ENCODE measurements at regions not wholly inside any gene's neighbourhood (a gene's known extent, or its start where the extent isn't known, plus 50 kb on each side); places are given as distances from the start of the nearest gene placed in this dataset.

- Histone ChIP-seq H3K36me3 (ENCODE audit: control insufficient read depth, low read depth, low read length) (no peaks in the 10 kb centered on the region), H3K4me3 (ENCODE audit: low read length) (no peak overlapping the region), H3K27me3 (ENCODE audit: control insufficient read depth, insufficient read depth, low read length) (no peaks in the 10 kb centered on the region), H3K4me1 (ENCODE audit: control insufficient read depth, low read depth, low read length) (no peaks in the 10 kb centered on the region), H3K9ac (ENCODE audit: low read length) (no peak overlapping the region), H3K9me3 (ENCODE audit: control insufficient read depth, low read depth, low read length) (no peaks in the 10 kb centered on the region), H3K27ac (ENCODE audit: low read length) (no peak overlapping the region)
These were observed 174.6 kb downstream of the SUCLA2 start for GRCh38 chr13:47826471-47826870.

- H3K27me3 ChIP-seq (ENCODE audit: control insufficient read depth, insufficient read depth, low read length): peaks cover 5% of the 10 kb centered on the region
These were observed 179.0 kb downstream of the SUCLA2 start for GRCh38 chr13:47822036-47822435.

GRCh38 chr13:47816831-47817230 is 184.2 kb downstream of the SUCLA2 start:
- H3K9me3 ChIP-seq (ENCODE audit: control insufficient read depth, low read depth, low read length): no peaks in the 10 kb centered on the region
- H3K27me3 ChIP-seq (ENCODE audit: control insufficient read depth, insufficient read depth, low read length): peaks cover 5% of the 10 kb centered on the region
- H3K9ac ChIP-seq (ENCODE audit: low read length): no peak overlapping the region
- peaks cover 36% of the 10 kb centered on the region for H3K4me1 ChIP-seq (ENCODE audit: control insufficient read depth, low read depth, low read length)
- H3K27ac ChIP-seq (ENCODE audit: low read length): no peak overlapping the region
- peak overlapping the region; percentile 8 for H3K4me3 ChIP-seq (ENCODE audit: low read length)
- no peaks in the 10 kb centered on the region for H3K36me3 ChIP-seq (ENCODE audit: control insufficient read depth, low read depth, low read length)

More at GRCh38 chr13:47822036-47822435, 179.0 kb downstream of the SUCLA2 start:
- Histone ChIP-seq H3K27ac (ENCODE audit: low read length) (no peak overlapping the region), H3K4me3 (ENCODE audit: low read length) (no peak overlapping the region), H3K9ac (ENCODE audit: low read length) (no peak overlapping the region), H3K9me3 (ENCODE audit: control insufficient read depth, low read depth, low read length) (no peaks in the 10 kb centered on the region), H3K4me1 (ENCODE audit: control insufficient read depth, low read depth, low read length) (peaks cover 6% of the 10 kb centered on the region), H3K36me3 (ENCODE audit: control insufficient read depth, low read depth, low read length) (no peaks in the 10 kb centered on the region)

- H3K27me3 ChIP-seq (ENCODE audit: control insufficient read depth, insufficient read depth, low read length): peaks cover 5% of the 10 kb centered on the region
- peaks cover 47% of the 10 kb centered on the region for H3K4me1 ChIP-seq (ENCODE audit: control insufficient read depth, low read depth, low read length)
- H3K27ac ChIP-seq (ENCODE audit: low read length): no peak overlapping the region
- H3K36me3 ChIP-seq (ENCODE audit: control insufficient read depth, low read depth, low read length): no peaks in the 10 kb centered on the region
- no peaks in the 10 kb centered on the region for H3K9me3 ChIP-seq (ENCODE audit: control insufficient read depth, low read depth, low read length)
- H3K4me3 ChIP-seq (ENCODE audit: low read length): no peak overlapping the region
- H3K9ac ChIP-seq (ENCODE audit: low read length): no peak overlapping the region
These were observed 187.4 kb downstream of the SUCLA2 start for GRCh38 chr13:47813718-47814117.

GRCh38 chr13:47809411-47809810 is 191.7 kb downstream of the SUCLA2 start:
- Histone ChIP-seq H3K4me3 (ENCODE audit: low read length) (no peak overlapping the region), H3K9ac (ENCODE audit: low read length) (no peak overlapping the region), H3K9me3 (ENCODE audit: control insufficient read depth, low read depth, low read length) (no peaks in the 10 kb centered on the region), H3K4me1 (ENCODE audit: control insufficient read depth, low read depth, low read length) (peaks cover 24% of the 10 kb centered on the region), H3K36me3 (ENCODE audit: control insufficient read depth, low read depth, low read length) (no peaks in the 10 kb centered on the region), H3K27ac (ENCODE audit: low read length) (no peak overlapping the region), H3K27me3 (ENCODE audit: control insufficient read depth, insufficient read depth, low read length) (no peaks in the 10 kb centered on the region)

- H3K4me1 ChIP-seq (ENCODE audit: control insufficient read depth, low read depth, low read length): no peaks in the 10 kb centered on the region
- H3K9ac ChIP-seq (ENCODE audit: low read length): no peak overlapping the region
- H3K27ac ChIP-seq (ENCODE audit: low read length): no peak overlapping the region
- H3K9me3 ChIP-seq (ENCODE audit: control insufficient read depth, low read depth, low read length): no peaks in the 10 kb centered on the region
- no peaks in the 10 kb centered on the region for H3K36me3 ChIP-seq (ENCODE audit: control insufficient read depth, low read depth, low read length)
- H3K27me3 ChIP-seq (ENCODE audit: control insufficient read depth, insufficient read depth, low read length): no peaks in the 10 kb centered on the region
- H3K4me3 ChIP-seq (ENCODE audit: low read length): no peak overlapping the region
These were observed 197.9 kb downstream of the SUCLA2 start for GRCh38 chr13:47803131-47803530.

- no peak overlapping the region for H3K27ac ChIP-seq (ENCODE audit: low read length)
- no peaks in the 10 kb centered on the region for H3K9me3 ChIP-seq (ENCODE audit: control insufficient read depth, low read depth, low read length)
- no peak overlapping the region for H3K9ac ChIP-seq (ENCODE audit: low read length)
- no peaks in the 10 kb centered on the region for H3K27me3 ChIP-seq (ENCODE audit: control insufficient read depth, insufficient read depth, low read length)
- no peak overlapping the region for H3K4me3 ChIP-seq (ENCODE audit: low read length)
- no peaks in the 10 kb centered on the region for H3K36me3 ChIP-seq (ENCODE audit: control insufficient read depth, low read depth, low read length)
- H3K4me1 ChIP-seq (ENCODE audit: control insufficient read depth, low read depth, low read length): no peaks in the 10 kb centered on the region
These were observed 199.5 kb downstream of the SUCLA2 start for GRCh38 chr13:47801555-47801954.

- H3K9me3 ChIP-seq (ENCODE audit: control insufficient read depth, low read depth, low read length): no peaks in the 10 kb centered on the region
- H3K4me1 ChIP-seq (ENCODE audit: control insufficient read depth, low read depth, low read length): no peaks in the 10 kb centered on the region
- no peaks in the 10 kb centered on the region for H3K36me3 ChIP-seq (ENCODE audit: control insufficient read depth, low read depth, low read length)
These were observed 200.5 kb downstream of the SUCLA2 start for GRCh38 chr13:47800593-47800992.

GRCh38 chr13:47798906-47799305 is 202.2 kb downstream of the SUCLA2 start:
- H3K4me1 ChIP-seq (ENCODE audit: control insufficient read depth, low read depth, low read length): no peaks in the 10 kb centered on the region
- no peaks in the 10 kb centered on the region for H3K36me3 ChIP-seq (ENCODE audit: control insufficient read depth, low read depth, low read length)
- H3K27ac ChIP-seq (ENCODE audit: low read length): no peak overlapping the region
- no peaks in the 10 kb centered on the region for H3K27me3 ChIP-seq (ENCODE audit: control insufficient read depth, insufficient read depth, low read length)
- H3K4me3 ChIP-seq (ENCODE audit: low read length): no peak overlapping the region
- H3K9me3 ChIP-seq (ENCODE audit: control insufficient read depth, low read depth, low read length): no peaks in the 10 kb centered on the region
- no peak overlapping the region for H3K9ac ChIP-seq (ENCODE audit: low read length)

More at GRCh38 chr13:47800593-47800992, 200.5 kb downstream of the SUCLA2 start:
- H3K27me3 ChIP-seq (ENCODE audit: control insufficient read depth, insufficient read depth, low read length): no peaks in the 10 kb centered on the region
- H3K9ac ChIP-seq (ENCODE audit: low read length): no peak overlapping the region
- no peak overlapping the region for H3K4me3 ChIP-seq (ENCODE audit: low read length)
- no peak overlapping the region for H3K27ac ChIP-seq (ENCODE audit: low read length)

GRCh38 chr13:47798194-47798593 is 202.9 kb downstream of the SUCLA2 start:
- Histone ChIP-seq H3K9ac (ENCODE audit: low read length) (no peak overlapping the region), H3K4me3 (ENCODE audit: low read length) (no peak overlapping the region)

GRCh38 chr13:47796816-47797215 is 204.3 kb downstream of the SUCLA2 start:
- H3K27me3 ChIP-seq (ENCODE audit: control insufficient read depth, insufficient read depth, low read length): no peaks in the 10 kb centered on the region
- H3K4me3 ChIP-seq (ENCODE audit: low read length): no peak overlapping the region
- H3K9me3 ChIP-seq (ENCODE audit: control insufficient read depth, low read depth, low read length): no peaks in the 10 kb centered on the region
- no peaks in the 10 kb centered on the region for H3K4me1 ChIP-seq (ENCODE audit: control insufficient read depth, low read depth, low read length)
- no peak overlapping the region for H3K9ac ChIP-seq (ENCODE audit: low read length)
- H3K27ac ChIP-seq (ENCODE audit: low read length): no peak overlapping the region
- no peaks in the 10 kb centered on the region for H3K36me3 ChIP-seq (ENCODE audit: control insufficient read depth, low read depth, low read length)

More at GRCh38 chr13:47798194-47798593, 202.9 kb downstream of the SUCLA2 start:
- no peaks in the 10 kb centered on the region for H3K4me1 ChIP-seq (ENCODE audit: control insufficient read depth, low read depth, low read length)
- H3K36me3 ChIP-seq (ENCODE audit: control insufficient read depth, low read depth, low read length): no peaks in the 10 kb centered on the region
- H3K9me3 ChIP-seq (ENCODE audit: control insufficient read depth, low read depth, low read length): no peaks in the 10 kb centered on the region
- H3K27me3 ChIP-seq (ENCODE audit: control insufficient read depth, insufficient read depth, low read length): no peaks in the 10 kb centered on the region
- H3K27ac ChIP-seq (ENCODE audit: low read length): no peak overlapping the region

- no peak overlapping the region for H3K4me3 ChIP-seq (ENCODE audit: low read length)
- peaks cover 10% of the 10 kb centered on the region for H3K9me3 ChIP-seq (ENCODE audit: control insufficient read depth, low read depth, low read length)
- no peak overlapping the region for H3K9ac ChIP-seq (ENCODE audit: low read length)
- no peaks in the 10 kb centered on the region for H3K27me3 ChIP-seq (ENCODE audit: control insufficient read depth, insufficient read depth, low read length)
- no peak overlapping the region for H3K27ac ChIP-seq (ENCODE audit: low read length)
- H3K4me1 ChIP-seq (ENCODE audit: control insufficient read depth, low read depth, low read length): no peaks in the 10 kb centered on the region
- no peaks in the 10 kb centered on the region for H3K36me3 ChIP-seq (ENCODE audit: control insufficient read depth, low read depth, low read length)
These were observed 206.1 kb downstream of the SUCLA2 start for GRCh38 chr13:47794963-47795362.

Data from iPS-18a (cell line).